Smooth muscle cell (in vitro differentiated cells): ENCODE measurements at regions not wholly inside any gene's neighbourhood (a gene's known extent, or its start where the extent isn't known, plus 50 kb on each side); places are given as distances from the start of the nearest gene placed in this dataset.

Experiments used
- DNase-seq: peaks from one replicate; lab custom pipeline; 2025; ENCODE audit not compliant: unreplicated experiment; lab: John Stamatoyannopoulos, UW
- H2AFZ ChIP-seq: fragments of 200-600 bp; sonication (generic); 2 replicates; pipeline ENCODE4 v1.6.0; 2016; ENCODE audit warnings: antibody characterized with exemption, low read depth, mild to moderate bottlenecking
- H3F3A ChIP-seq: fragments of 200-600 bp; sonication (generic); 2 replicates; pipeline ENCODE4 v1.6.0; 2017; ENCODE audit warnings: antibody characterized with exemption, low read depth
- H3K27ac ChIP-seq: fragments of 200-600 bp; sonication (generic); 2 replicates; pipeline ENCODE4 v1.5.1; 2016; ENCODE audit warnings: low read depth, mild to moderate bottlenecking
- H3K27me3 ChIP-seq: fragments of 200-600 bp; sonication (generic); 2 replicates; pipeline ENCODE4 v1.6.1; 2016; ENCODE audit warnings: low read depth, mild to moderate bottlenecking
- H3K36me3 ChIP-seq: fragments of 200-600 bp; sonication (generic); 2 replicates; pipeline ENCODE4 v1.5.1; 2016; ENCODE audit warnings: low read depth
- H3K4me1 ChIP-seq: fragments of 200-600 bp; sonication (generic); 2 replicates; pipeline ENCODE4 v1.5.1; 2016; ENCODE audit warnings: low read depth
- H3K4me2 ChIP-seq: fragments of 200-600 bp; sonication (generic); 2 replicates; pipeline ENCODE4 v1.6.0; 2016; ENCODE audit warnings: mild to moderate bottlenecking
- H3K4me3 ChIP-seq: fragments of 200-600 bp; sonication (generic); 2 replicates; pipeline ENCODE4 v1.5.1; 2016; ENCODE audit warnings: mild to moderate bottlenecking
- H3K79me2 ChIP-seq: fragments of 200-600 bp; sonication (generic); 2 replicates; pipeline ENCODE4 v1.6.0; 2016; ENCODE audit warnings: low read depth, mild to moderate bottlenecking
- H3K9ac ChIP-seq: fragments of 200-600 bp; sonication (generic); 2 replicates; pipeline ENCODE4 v1.6.0; 2016; ENCODE audit warnings: low read depth
- H3K9me3 ChIP-seq: fragments of 200-600 bp; sonication (generic); replicated peaks from 2 replicates; pipeline ENCODE4 v1.5.1; 2016; ENCODE audit warnings: low read depth
- H4K20me1 ChIP-seq: fragments of 200-600 bp; sonication (generic); 2 replicates; pipeline ENCODE4 v1.6.0; 2016; ENCODE audit warnings: low read depth
- WGBS: methylation state at CpG from one replicate; pipeline ENCODE4 v1.1.7; 2016; ENCODE audit warnings: low lambda C conversion rate; 5-methylcytosine and 5-hydroxymethylcytosine counted together
- TF ChIP-seq, protein P1 (sequence below): fragments of 200-600 bp; sonication (generic); IDR thresholded peaks from 2 replicates; pipeline ENCODE4 v1.5.1; 2017; ENCODE audit warnings: borderline replicate concordance, mild to moderate bottlenecking, antibody characterized with exemption; ENCODE audit not compliant: insufficient read depth, poor library complexity, severe bottlenecking

DNA sequence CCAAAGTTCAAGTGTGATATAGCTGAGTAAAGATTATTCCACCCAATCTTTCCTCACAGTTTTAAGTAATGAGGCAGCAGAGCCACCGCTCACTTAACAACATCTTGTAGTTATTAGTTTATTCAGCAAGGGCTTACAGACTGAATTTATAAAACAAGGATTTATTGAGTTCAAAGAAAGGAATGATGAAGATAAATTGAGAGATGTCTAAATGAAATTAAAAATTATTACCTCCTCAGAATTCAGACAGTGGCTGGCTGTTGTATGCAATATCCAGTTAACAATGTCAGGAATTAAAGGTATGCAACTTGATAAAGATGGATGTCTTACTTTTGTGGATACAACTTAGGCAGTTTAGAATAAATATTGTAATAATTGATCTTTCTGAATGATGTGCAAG lies 927.3 kb upstream of the CDH2 start:
- Histone ChIP-seq H3K9me3 (no peaks in the 10 kb centered on the region), H3K4me1 (no peaks in the 10 kb centered on the region), H2AFZ (no peak overlapping the region), H4K20me1 (no peaks in the 10 kb centered on the region), H3K4me3 (no peak overlapping the region), H3K36me3 (no peaks in the 10 kb centered on the region), H3K27ac (no peak overlapping the region), H3F3A (no peaks in the 10 kb centered on the region), H3K9ac (no peak overlapping the region), H3K4me2 (no peak overlapping the region), H3K27me3 (no peaks in the 10 kb centered on the region), H3K79me2 (no peaks in the 10 kb centered on the region)
- WGBS = 89% methylated on average over 1 of the region's 1 CpG
- DNase-seq = no peak
- TF ChIP-seq, protein P1, sequence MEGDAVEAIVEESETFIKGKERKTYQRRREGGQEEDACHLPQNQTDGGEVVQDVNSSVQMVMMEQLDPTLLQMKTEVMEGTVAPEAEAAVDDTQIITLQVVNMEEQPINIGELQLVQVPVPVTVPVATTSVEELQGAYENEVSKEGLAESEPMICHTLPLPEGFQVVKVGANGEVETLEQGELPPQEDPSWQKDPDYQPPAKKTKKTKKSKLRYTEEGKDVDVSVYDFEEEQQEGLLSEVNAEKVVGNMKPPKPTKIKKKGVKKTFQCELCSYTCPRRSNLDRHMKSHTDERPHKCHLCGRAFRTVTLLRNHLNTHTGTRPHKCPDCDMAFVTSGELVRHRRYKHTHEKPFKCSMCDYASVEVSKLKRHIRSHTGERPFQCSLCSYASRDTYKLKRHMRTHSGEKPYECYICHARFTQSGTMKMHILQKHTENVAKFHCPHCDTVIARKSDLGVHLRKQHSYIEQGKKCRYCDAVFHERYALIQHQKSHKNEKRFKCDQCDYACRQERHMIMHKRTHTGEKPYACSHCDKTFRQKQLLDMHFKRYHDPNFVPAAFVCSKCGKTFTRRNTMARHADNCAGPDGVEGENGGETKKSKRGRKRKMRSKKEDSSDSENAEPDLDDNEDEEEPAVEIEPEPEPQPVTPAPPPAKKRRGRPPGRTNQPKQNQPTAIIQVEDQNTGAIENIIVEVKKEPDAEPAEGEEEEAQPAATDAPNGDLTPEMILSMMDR = no peak

DNA sequence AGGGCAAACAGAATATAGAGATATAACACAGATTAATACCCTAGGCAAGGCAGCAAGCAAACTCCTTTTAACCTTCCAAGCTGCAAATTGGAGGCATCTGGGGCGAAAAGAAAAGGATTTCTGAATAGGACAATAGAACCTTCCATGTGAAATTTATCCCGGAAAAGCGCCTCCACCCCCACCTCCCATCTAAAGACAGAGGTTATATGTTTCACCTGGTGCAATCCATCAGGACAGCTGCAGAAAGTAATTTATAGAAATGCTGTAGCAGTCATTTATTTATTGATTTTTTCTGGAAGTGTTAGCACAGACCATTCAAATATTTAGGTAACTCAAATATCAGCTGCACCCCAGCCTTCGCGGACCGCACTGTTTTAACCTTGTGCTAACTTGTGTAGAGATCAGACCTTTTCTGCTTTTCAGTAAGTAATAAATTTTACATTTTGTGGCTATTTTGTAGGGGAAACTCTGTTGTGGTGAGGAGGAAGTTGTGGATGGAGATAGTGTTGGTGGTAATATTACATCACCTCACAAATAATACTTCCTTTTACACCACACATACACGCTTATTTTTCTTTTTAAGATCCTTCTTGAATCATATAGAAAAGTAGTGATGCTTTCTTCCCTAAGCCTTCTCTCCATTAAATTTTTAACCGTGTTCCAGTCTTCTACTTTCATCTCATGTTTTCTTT lies 919.3 kb upstream of the CDH2 start:
- H3K27me3 ChIP-seq = no peaks in the 10 kb centered on the region
- no peaks in the 10 kb centered on the region for H3K9me3 ChIP-seq
- no peak overlapping the region for H3K4me2 ChIP-seq
- no peaks in the 10 kb centered on the region for H3K36me3 ChIP-seq
- TF ChIP-seq, protein P1 = no peak
- no peak overlapping the region for H3K9ac ChIP-seq
- no peak for DNase-seq
- WGBS = 82% methylated on average over 8 of the region's 8 CpGs
- no peak overlapping the region for H2AFZ ChIP-seq
- H4K20me1 ChIP-seq = no peaks in the 10 kb centered on the region
- no peaks in the 10 kb centered on the region for H3K4me1 ChIP-seq
- no peaks in the 10 kb centered on the region for H3F3A ChIP-seq
- H3K27ac ChIP-seq = no peak overlapping the region
- no peak overlapping the region for H3K4me3 ChIP-seq
- H3K79me2 ChIP-seq = no peaks in the 10 kb centered on the region

DNA sequence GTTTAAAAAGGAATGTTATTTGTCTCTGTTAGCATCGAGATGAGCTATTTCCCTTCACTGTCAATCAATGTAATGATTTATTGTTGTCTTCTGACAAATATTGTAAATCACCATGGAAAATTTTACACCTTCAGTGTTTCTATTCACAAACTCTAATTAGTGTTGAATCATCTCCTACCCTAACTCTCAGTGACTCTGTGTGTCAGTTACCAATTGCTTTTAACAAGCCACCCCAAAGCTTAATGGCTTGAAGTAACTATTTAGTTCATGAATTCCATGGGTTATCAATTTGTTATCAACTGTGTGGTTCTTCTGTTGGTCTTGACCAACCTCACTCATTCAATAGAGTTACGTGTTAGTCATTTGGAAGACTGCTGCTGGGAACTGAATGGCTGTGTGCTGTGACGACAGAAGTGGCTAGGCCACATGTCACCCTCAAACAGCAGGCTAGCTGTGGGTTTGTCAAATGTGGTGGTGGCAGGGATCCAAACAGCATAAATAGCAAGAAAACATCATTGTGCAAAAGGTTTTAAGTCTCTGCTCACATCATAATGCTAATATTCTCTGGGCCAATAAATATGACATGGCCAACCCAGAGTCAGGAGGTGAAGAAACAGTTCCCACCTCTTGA lies 910.8 kb upstream of the CDH2 start:
- TF ChIP-seq, protein P1 = no peak
- Histone ChIP-seq H3F3A (no peaks in the 10 kb centered on the region), H3K9me3 (no peaks in the 10 kb centered on the region), H3K4me2 (no peak overlapping the region), H4K20me1 (no peaks in the 10 kb centered on the region), H3K27me3 (no peaks in the 10 kb centered on the region), H3K36me3 (no peaks in the 10 kb centered on the region), H3K4me3 (no peak overlapping the region), H3K79me2 (no peaks in the 10 kb centered on the region), H3K9ac (no peak overlapping the region), H3K27ac (no peak overlapping the region), H3K4me1 (peaks cover 4% of the 10 kb centered on the region), H2AFZ (no peak overlapping the region)
- no peak for DNase-seq
- WGBS = 71% methylated on average over 3 of the region's 3 CpGs

DNA sequence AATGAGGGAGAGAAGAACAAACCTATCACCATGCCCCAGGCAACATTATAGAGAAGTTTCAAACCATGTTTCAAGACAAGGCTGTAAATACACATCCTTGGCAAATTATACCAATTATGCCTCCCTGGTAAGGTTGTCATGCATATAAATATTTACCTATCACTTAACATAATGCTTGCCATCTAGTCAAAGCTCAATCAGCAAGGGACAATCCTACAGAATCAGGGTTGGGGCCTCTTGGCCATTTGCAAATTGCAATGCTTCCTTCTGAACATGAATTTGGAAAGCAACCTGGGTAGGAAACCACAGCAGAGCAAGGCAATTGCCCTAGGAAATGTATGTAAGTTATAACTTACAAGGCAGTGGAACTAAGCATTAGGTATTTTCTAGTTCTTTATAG lies 907.2 kb upstream of the CDH2 start:
- no peaks in the 10 kb centered on the region for H3K27me3 ChIP-seq
- H3K9ac ChIP-seq = no peak overlapping the region
- H3K79me2 ChIP-seq = no peaks in the 10 kb centered on the region
- no peak for DNase-seq
- H2AFZ ChIP-seq = no peak overlapping the region
- no peaks in the 10 kb centered on the region for H3F3A ChIP-seq
- H3K36me3 ChIP-seq = no peaks in the 10 kb centered on the region
- H3K9me3 ChIP-seq = no peaks in the 10 kb centered on the region
- no peak overlapping the region for H3K4me2 ChIP-seq
- no peak overlapping the region for H3K27ac ChIP-seq
- TF ChIP-seq, protein P1 = no peak
- H4K20me1 ChIP-seq = no peaks in the 10 kb centered on the region
- no peak overlapping the region for H3K4me3 ChIP-seq
- H3K4me1 ChIP-seq = peaks cover 8% of the 10 kb centered on the region
